GM19452 (cell line): ENCODE measurements at regions not wholly inside any gene's neighbourhood (a gene's known extent, or its start where the extent isn't known, plus 50 kb on each side); places are given as distances from the start of the nearest gene placed in this dataset.
"Not testable (repeated sequence)": the region's sequence is repeated elsewhere in the genome, so short reads cannot be mapped to it uniquely, and the experiment has no call there.

Experiments used
- ATAC-seq: cut with Tn5 transposase; IDR thresholded peaks from one replicate; pipeline ENCODE4 v1.9.1; 2021; ENCODE audit not compliant: unreplicated experiment

DNA sequence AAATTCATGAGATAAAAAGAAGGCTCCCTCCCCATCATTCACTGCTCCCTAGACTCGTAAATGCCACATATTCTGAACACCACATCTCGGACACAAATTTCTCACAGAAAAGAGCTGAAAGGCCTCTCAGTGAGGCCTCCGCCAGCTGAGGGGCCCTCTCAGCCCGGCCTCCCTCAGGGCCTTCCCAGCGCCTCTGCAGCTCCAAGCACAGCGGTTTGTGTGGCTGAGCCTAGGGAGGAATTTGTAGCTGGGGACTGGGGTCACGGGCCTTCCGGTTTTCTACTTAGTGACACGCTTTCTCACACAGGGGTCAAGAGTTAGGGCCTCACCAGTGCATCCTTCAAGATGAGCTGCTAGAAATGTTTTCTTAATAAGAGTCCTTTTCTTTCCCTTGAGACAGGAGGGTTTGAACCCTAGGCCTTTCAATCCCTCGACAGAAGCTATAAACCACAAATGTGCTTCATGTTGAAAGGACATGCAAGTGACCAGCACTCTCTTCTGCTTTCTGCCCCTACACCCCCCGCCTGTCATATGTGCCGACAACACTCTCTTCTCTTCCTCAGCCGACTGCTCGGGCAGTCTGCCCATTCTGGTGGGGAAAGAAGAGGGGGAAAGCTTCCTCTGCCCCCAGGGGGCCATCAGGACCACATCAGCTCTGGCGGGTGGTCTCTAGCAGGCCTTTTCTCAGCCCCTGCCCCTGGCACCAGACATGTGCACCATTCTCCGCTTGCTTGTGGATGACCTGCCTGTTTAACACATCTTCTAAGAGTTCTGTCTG is 104.9 kb downstream of the CHIC2 start:
- no peak for ATAC-seq

DNA sequence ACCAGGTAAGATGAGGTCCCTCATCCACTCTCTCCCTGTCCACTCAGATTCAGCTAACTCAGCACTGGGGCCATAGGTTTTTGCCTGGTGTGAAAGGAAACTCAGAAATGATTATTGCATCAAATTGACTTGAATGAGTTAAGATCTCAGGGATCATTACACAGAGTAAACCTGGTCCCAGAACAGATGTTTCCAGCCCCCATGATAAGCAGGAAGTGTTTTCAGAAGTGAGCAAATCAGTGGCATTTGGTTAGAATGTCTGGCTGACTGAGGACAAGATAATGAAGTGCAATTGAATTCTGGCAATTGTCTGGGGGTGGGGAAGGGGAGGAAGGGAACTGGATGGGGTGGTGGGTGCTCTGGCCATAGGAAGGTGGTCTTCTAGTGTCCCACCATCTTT is 108.0 kb downstream of the CHIC2 start:
- no peak for ATAC-seq

DNA sequence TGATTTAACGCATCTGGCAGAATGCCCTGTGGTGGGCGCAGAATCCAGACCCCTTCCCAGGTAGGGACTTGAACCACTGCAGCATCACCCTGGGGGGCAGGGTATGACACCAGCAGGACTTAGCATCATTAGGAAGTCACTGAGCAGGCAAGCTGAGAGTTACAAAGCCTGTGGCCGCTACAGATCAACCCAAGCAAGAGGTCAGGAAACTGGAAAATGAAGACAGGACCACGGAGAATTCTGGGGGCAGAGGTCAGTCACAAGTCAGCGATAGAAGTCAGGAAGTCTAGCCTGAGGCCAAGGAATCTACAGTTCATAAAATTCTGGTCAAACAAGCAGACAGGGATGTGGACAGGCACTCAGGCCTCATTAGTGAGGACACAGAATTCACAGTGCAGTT is 108.4 kb downstream of the CHIC2 start:
- no peak for ATAC-seq

DNA sequence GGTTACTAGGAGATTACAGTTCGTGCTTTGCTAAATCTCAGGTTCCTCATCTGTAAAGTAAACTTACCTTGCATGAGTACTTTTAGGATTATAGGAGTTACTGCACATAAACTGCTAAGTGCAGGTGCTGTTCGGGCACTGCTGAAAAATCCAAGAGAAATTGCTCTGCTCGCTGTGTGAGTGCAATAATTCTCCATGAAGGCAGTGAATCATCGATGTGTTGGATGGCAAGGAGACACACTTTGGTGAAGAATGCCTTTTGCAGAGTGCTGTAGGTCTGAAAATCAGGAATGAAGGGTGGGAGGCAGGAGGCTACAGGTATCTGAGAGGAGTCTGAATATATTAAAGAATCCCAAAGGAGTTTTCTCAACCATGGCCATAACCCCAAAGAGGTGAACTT is 113.0 kb downstream of the CHIC2 start:
- no peak for ATAC-seq

DNA sequence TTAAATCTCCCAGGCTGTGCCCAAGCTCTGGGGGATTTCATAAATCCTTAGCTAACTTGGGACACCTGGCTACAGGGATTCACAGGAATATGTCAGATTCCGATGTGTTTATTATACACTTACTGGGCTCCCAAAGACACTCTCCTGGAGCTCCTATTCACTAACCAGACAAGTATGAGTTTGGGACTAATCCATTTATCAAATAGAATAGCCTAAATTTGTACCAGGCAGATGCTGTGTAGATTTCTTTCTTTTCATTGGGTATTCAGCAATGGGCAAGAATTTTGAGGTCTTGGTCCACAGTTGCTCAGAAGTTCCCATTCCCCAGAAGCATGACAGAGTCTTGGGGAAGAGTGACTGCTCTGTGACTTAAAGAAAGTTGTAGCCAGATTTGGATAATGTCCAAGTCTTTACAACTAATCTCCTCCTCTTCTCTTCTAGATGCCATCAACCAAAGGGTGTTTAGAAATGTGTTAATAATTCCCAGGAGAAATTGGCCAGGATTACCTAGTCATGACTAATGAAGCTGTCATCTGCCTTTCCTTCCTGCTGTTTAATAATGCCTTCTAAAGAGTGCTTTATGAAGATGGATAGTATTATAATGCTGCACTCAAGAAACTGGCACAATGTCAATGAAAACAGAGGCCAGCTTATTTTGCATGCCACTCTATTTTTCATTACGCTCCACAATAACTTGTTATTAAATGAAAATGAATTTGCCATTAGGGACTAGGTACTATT is 120.9 kb downstream of the CHIC2 start:
- ATAC-seq, result no peak

GRCh38 chr4:53942712-53943111 is 121.7 kb downstream of the CHIC2 start:
- no peak for ATAC-seq

GRCh38 chr4:53941331-53941730 is 123.1 kb downstream of the CHIC2 start:
- ATAC-seq, result no peak

DNA sequence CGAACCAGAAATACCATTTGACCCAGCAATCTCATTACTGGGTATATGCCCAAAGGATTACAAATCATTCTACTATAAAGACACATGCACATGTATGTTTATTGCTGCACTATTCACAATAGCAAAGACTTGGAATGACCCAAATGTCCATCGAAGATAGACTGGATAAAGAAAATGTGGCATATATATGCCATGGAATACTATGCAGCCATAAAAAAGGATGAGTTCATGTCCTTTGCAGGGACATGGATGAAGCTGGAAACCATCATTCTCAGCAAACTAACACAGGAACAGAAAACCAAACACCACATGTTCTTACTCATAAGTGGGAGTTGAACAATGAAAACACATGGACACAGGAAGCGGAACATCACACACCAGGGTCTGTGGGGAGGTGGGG is 124.5 kb downstream of the CHIC2 start:
- not testable (repeated sequence) for ATAC-seq

DNA sequence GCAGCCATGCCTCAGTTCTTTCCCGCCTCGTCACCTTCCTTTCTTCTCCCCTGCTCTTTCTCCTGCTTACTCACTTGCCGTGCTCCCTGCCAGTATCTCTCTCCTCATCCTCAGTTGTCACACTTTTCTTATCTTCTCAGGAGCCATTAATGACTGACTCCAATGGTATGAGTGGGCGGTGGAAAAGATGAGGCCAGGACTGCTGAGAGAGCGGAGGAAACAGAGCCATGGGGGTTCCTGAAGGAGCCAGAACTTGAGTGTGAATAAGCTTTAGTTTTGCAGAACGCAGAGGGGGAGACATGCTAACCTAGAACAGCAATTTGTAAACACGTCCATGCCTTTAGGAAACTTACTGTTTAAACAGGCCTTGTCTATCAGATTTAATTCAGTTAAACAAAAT is 126.5 kb downstream of the CHIC2 start:
- ATAC-seq, result no peak

DNA sequence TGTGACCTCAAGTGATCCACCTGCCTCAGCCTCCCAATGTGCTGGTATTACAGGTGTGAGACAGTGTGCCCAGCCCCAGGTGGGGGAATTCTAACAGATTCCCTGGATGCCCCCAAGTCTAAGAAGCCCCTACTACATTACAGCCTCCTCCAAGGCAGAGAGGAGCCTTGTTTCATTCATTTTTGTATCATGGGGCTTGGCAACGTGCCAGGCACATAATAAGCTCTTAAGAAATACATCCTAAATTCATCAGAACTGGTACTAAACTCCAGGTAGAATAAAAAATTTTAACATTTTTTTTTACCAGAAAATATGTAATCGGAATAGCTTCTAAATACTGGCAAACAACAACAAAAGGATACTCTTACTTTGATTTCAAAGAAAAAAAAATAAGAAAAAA is 127.1 kb downstream of the CHIC2 start:
- ATAC-seq, result no peak

DNA sequence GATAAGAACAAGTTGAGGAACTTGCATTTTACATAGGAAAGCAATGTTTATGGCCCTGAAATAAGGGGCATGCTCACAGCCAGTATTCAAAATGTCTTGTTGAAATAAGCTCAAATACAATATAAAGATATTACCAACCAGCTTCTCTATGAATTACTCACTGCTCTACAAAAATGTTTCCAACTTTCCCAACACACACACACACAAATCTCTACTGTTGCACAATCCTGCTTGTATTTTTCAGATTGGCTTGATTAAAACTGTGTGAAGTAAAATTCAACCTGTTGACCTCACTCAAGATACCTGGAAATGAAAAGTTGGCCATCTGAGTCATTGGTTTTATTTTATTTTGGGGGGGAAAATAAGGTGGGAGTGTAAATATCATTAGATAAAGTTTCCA is 128.6 kb downstream of the CHIC2 start:
- ATAC-seq, result no peak

DNA sequence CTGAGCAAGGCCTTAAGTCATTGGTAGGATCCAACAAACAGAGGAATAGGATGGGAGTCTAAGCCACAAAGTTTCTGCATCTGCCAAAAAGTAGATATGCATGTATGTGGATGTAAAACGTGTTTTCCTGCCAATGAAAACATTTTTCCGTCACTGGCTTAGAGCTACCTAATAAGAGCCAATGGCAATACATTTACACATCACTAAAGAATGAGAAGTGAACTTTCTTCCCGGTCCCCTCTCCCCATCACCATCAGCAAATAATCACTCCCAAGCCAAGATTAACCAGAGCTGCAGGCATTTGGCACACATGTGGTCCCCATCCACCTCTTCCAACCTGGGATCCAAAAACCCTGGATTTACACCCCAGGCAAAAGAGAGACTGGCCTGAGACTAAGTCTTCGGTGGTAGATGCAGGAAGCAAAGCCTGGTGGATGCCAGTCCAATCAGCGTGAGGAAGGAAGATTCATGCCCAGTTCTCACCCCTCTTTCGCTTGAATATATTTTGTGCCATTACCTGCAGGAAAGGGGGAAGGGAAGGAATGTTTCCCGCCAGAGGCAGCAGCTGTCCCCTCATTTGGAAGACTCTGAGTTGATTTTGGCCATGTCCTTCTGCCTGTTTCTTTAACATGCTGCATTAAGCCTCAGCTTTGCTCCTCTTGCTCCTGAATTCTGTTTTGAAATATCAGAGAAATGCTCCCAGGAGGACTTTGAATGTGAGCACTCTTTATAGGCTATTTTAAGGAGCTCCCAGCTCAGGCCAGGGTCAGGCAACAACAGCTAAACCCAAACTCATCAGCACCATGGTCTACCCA is 131.4 kb downstream of the CHIC2 start:
- ATAC-seq, result no peak

DNA sequence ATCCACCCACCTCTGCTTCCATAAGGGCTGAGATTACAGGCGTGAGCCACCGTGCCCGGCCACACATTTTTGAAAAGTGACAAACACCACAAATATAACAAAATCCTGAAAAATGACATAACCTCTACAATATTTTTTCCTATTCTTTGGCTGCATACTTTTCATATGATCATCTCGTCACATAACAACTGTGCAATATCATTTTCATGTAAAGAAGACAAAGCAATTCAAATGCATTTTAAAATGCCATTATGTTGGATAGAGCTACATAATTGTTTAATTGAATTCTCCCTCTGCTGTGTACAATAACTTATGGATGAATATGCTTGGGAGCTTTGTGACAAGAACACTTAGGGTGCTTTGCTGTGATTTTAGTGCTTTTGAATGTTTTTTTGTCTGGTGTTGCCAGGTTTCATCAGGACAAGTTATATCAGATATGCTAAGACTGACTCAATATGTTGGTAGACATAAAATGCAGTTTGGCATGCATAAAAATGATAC is 132.9 kb downstream of the CHIC2 start:
- no peak for ATAC-seq

DNA sequence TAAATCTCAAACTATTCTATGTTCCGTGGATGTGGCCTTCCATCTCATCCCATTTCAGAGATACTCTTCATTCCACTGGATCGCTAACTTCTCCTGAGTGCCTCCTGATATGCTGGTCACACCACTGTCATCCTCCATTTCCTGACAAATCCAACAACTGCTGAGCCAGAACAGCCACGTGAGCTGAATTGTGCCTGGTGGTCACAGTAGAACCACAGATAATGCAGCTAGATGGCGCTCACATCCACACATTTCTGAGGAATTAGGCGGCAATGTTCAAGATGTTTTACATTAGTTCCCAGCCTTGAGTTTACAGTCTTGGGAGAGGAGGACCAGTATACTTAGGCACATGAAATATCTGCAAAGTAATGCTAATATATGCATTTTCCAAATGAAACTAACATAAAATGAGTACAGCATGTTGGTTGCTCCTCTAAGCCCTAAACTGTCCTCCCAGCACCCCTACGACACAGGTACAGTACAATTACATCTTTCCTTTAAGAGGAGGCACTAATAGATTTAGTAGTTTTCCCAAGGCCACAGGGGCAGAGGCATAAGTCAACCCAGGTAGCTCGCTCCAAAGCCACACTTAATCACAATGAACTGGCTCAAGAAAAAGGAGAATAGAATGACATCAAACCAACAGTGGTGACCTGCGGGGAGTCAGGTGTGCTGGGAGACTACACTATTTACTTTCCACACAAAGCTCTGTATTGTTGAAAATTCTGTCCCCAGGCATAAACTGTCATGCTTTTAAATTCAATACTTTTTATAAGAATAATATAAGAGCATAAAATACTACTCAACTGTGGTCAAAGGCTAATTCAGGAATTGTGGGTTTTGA is 134.2 kb downstream of the CHIC2 start:
- ATAC-seq, result no peak

GRCh38 chr4:53929311-53929710 is 135.1 kb downstream of the CHIC2 start:
- ATAC-seq, result no peak

GRCh38 chr4:53928825-53929224 is 135.6 kb downstream of the CHIC2 start:
- ATAC-seq, result no peak

GRCh38 chr4:53925050-53925605 is 139.3 kb downstream of the CHIC2 start:
- no peak for ATAC-seq

- ATAC-seq, result no peak
Observed at GRCh38 chr4:53924333-53925049, 139.9 kb downstream of the CHIC2 start.

DNA sequence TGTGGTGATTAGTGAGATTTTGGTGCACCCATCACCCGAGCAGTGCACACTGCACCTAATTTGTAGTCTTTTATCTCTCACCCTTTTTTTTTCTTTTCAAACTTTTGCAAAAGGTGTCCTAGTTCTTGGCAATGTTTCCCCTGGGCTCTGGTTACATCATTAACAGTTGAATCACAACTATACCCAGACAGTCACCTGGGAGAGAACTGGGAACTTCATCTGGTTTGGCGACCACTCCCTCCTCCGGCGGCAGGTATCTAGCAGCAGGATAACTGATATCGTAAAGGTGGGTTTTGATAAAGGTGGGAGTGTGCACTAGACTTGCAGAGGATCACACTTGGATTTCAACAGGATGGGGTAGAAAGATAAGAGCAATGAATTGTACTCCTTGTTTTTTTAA is 140.5 kb downstream of the CHIC2 start:
- no peak for ATAC-seq

- ATAC-seq, result no peak
Observed at GRCh38 chr4:53921856-53922255, 142.5 kb downstream of the CHIC2 start.
